GM19467 (cell line): ENCODE measurements at regions not wholly inside any gene's neighbourhood (a gene's known extent, or its start where the extent isn't known, plus 50 kb on each side); places are given as distances from the start of the nearest gene placed in this dataset.
"Not testable (repeated sequence)": the region's sequence is repeated elsewhere in the genome, so short reads cannot be mapped to it uniquely, and the experiment has no call there.

Experiments used
- ATAC-seq: cut with Tn5 transposase; IDR thresholded peaks from one replicate; pipeline ENCODE4 v1.9.1; 2021; ENCODE audit warnings: mild to moderate bottlenecking, moderate library complexity; ENCODE audit not compliant: unreplicated experiment

DNA sequence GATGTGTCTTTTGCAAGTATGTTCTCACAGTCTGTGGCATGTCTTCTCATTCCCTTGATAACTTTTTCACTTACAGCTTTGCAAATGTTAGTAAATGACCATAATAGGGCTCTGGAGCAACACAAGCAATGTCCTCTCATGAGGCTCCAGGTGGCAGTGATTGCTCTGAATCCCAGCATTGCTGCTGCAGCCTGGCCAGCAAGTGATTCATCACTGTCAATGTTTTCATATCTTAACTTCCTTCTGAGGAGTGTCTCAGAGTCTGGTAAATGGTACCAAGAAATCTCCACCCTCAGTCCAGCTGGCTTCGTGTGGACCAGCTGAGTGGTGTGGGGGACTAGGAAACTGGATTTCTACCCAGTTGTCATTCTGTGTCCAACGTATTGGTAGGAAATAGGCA lies 139.6 kb downstream of the MYLK4 start:
- no peak for ATAC-seq

DNA sequence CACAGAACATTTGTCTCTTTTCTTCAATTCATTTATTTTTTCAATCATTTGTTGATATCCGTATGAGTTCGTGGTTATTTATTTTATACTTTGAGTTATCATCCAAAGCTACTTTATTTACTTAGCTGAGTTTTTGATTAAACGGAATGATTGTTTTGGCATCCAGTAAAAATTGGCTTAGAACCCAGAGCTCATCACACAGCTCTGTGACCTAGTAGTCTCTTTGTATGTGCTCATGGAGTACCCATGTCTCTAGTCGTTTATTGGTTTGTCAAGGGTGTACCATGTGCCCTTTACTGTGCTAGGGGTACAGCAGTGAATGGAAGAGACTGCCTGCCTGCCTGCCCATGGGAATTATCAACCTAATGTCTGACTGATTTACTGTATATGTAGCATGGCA lies 142.2 kb downstream of the MYLK4 start:
- ATAC-seq, result no peak

- ATAC-seq, result no peak
Observed at GRCh38 chr6:2600363-2600762, 150.4 kb downstream of the MYLK4 start.

GRCh38 chr6:2599817-2600216 lies 150.9 kb downstream of the MYLK4 start:
- no peak for ATAC-seq

GRCh38 chr6:2598867-2599266 lies 151.9 kb downstream of the MYLK4 start:
- ATAC-seq, result no peak

DNA sequence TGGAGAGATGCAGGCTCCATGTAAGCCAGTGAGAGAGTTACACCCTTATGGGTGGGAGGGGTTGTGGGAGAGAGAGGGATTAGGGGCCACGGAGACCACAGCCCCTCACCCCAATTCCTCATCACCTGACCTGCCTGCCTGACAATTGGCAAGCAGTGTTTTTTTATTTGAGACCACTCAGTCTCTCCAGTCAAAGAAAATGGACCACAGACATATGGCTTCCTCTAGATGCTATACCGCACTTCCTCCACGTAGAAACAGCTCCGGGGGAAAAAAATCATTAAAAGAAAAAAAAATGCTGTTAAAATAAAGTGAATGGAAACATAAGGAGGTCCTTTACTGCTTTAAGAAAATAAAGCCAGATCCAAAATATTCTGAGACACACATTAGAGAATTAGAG lies 152.7 kb downstream of the MYLK4 start:
- no peak for ATAC-seq

DNA sequence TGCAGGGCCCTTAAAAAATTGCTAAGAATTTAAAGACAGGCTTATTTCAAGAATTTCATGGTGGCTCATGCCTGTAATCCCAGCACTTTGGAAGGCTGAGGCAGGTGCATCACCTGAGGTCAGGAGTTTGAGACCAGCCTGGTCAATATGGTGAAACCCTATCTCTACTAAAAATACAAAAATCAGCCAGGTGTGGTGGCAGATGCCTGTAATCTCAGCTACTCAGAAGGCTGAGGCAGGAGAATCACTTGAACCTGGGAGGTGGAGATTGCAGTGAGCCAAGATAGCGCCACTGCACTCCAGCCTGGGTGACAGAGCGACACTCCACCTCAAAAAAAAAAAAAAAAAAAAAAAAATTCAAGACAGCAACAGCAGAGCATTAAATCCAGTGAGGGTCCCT lies 153.3 kb downstream of the MYLK4 start:
- ATAC-seq, result not testable (repeated sequence)

DNA sequence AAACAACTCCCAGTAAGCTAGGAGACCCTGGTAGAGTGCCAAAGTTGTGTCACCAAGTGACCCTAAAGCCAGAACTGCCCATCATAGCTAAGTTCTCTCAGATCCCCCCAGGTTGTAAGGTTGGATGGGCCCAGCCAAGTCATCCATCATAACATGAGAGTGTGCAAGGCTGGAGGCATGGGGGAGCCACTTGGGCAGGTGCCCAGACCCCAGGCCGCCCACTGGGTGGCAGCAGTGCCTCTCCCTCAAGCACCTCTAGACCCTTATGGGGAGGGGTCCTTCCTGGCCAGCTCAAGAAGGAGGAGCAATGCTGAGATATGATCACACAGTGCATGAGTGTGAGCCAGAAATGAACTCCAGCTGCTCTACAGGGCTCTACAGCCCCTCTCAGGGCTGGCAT lies 154.5 kb downstream of the MYLK4 start:
- ATAC-seq, result no peak

GRCh38 chr6:2594868-2595267 lies 155.9 kb downstream of the MYLK4 start:
- no peak for ATAC-seq

- no peak for ATAC-seq
Observed at GRCh38 chr6:2593167-2593566, 157.6 kb downstream of the MYLK4 start.

DNA sequence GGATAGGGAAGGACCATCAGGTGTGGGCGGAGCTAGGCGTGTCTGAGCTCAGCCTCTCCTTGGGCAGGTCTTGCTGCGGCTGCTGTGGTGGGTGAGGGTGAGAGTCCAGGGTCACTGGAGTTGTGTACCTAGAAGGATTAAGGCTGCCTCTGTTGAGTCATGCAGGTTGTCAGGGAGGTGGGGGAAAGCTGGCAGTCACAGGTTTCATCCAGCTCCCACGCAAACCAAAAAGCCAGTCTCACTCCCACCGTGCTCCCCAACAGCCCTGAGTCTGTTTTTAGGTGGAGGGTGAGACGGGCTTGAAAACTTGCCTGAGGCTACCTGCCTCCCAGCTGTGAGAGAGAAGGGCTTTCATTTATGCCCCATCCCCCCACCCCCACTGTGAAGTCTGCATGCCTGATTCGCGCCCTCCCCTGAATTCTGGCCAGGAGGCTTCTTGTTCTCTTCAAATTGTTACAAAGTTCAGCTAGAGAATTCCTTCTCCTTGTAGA lies 161.5 kb downstream of the MYLK4 start:
- ATAC-seq, result no peak

- ATAC-seq, result no peak
Observed at GRCh38 chr6:2583459-2583858, 167.3 kb downstream of the MYLK4 start.

- no peak for ATAC-seq
Observed at GRCh38 chr6:2582268-2582667, 168.5 kb downstream of the MYLK4 start.

- ATAC-seq, result no peak
Observed at GRCh38 chr6:2581611-2582010, 169.1 kb downstream of the MYLK4 start.

- ATAC-seq, result no peak
Observed at GRCh38 chr6:2581011-2581410, 169.7 kb downstream of the MYLK4 start.

DNA sequence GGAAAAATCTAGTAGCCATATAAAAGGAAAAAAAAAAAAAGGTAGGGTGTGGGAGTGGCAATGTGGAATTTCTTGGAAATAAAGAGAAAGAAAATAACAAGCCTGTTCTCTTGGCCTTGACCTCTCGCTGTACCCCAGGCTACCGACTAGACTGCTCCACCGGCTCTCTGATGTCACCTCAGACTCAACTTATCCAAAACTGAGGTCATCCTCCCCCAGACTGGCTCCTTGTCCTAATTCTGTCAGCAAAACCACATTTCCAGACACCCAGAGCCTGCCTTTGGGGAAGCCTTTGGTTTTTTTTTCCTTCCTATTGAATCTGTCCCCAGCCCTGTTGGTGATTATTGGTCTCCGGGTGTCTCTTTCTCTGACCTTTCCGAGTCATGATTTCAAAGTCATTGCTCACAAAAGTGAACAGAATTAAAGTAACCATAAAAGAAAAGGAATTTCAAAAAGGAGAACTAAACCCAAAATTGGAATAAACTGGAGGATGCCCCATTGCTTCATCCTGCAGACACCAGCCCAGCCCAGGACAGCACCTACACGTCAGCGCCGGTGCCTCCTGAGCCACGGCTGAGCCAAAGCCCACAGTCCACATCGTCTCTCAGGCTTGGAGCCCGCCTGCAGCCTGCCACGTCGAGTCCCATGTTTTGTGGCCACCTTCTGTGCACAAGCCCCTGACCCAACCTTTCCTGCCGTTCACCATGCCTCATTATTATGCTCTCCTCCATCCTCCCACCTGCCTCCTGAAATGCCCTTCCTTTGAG lies 170.7 kb downstream of the MYLK4 start:
- ATAC-seq, result no peak

DNA sequence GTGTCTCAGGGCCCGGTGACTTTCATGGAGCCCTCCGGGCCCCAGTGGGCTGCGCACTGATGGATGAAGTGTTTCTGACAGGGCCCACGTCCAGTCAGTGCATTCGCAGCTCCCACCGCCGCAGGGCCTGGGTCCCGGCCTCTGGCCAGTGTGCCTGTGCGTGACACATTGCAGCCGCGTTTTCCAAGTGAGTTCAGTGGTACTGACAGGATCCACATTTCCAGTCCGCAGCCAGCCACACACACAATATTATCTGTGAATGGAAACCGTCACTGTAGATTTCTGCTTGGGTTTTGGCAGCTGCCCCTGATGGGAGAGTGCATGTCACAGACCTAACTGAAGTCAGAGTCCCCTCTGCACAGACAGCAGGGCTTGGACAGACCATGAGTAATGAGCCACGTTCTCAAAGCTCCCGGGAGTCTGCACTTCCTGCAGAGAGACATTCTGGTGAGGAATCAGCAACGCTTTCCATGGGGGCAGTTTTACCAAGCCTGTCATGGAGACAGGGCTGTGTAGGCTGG lies 171.4 kb downstream of the MYLK4 start:
- ATAC-seq, result no peak

- no peak for ATAC-seq
Observed at GRCh38 chr6:2578767-2579166, 172.0 kb downstream of the MYLK4 start.

GRCh38 chr6:2576499-2576898 lies 174.2 kb downstream of the MYLK4 start:
- no peak for ATAC-seq

GRCh38 chr6:2575236-2575635 lies 175.5 kb downstream of the MYLK4 start:
- no peak for ATAC-seq

- ATAC-seq, result not testable (repeated sequence)
Observed at GRCh38 chr6:2569420-2569819, 181.3 kb downstream of the MYLK4 start.

- ATAC-seq, result no peak
Observed at GRCh38 chr6:2566048-2566447, 184.7 kb downstream of the MYLK4 start.

DNA sequence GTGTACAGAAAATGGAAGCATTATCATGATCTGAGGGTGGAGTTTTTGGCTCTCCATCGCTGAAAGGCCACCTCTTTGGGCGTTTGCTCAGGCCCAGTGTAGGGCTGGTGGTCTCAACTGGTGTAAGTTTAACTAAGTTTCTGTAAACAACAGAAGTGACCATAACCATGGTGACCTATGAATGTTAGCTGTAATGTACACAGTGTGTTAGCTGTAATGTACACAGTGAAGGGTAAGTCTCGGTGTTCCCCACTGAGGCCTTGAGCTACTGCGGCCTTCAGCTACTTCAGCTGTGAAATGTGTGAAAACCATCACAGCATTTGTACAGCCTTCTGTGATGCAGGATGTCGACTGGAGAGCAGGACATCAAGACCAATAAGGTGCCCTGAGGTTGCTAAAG lies 185.2 kb downstream of the MYLK4 start:
- no peak for ATAC-seq
